HEK293 (cell line): ENCODE measurements at regions not wholly inside any gene's neighbourhood (a gene's known extent, or its start where the extent isn't known, plus 50 kb on each side); places are given as distances from the start of the nearest gene placed in this dataset.

Experiments
- CTCF ChIA-PET: fragments of 350-600 bp; formaldehyde crosslinking; extraction: SDS; loops from one replicate; lab custom pipeline; 2021; ENCODE audit warnings: antibody characterized with exemption; lab: Yijun Ruan, JAX
- POLR2A ChIA-PET: fragments of 300-600 bp; formaldehyde crosslinking; extraction: SDS; loops from one replicate; lab custom pipeline; 2020; ENCODE audit warnings: antibody characterized with exemption, inconsistent platforms; lab: Yijun Ruan, JAX
- H3K27ac ChIP-seq: fragments of 200-500 bp; sonication (Bioruptor generic); 2 replicates; pipeline ENCODE4 v1.5.1; 2014; ENCODE audit warnings: low read depth, low read length, control low read depth, inconsistent platforms; ENCODE audit errors: extremely low read depth
- H3K36me3 ChIP-seq, 2 experiments: fragments of 200-500 bp in 1 of 2; sonication (Bioruptor generic) in 1 of 2; 1 replicate in 1 of 2; 2 replicates in 1 of 2; pipeline ENCODE4 v1.5.1; 2014 to 2017; ENCODE audit warnings: inconsistent platforms in 2 of 2, low read length in 2 of 2; ENCODE audit not compliant: control insufficient read depth in 2 of 2, insufficient read depth in 1 of 2
- H3K4me1 ChIP-seq: fragments of 200-500 bp; sonication (Bioruptor generic); 2 replicates; pipeline ENCODE4 v1.5.1; 2014; ENCODE audit warnings: mild to moderate bottlenecking, low read length, inconsistent platforms; ENCODE audit not compliant: control insufficient read depth, insufficient read depth
- H3K4me3 ChIP-seq: 2 replicates; pipeline ENCODE4 v1.5.1; 2011; ENCODE audit warnings: low read depth, mild to moderate bottlenecking, control low read depth, low read length, moderate library complexity
- H3K9me3 ChIP-seq: fragments of 200-500 bp; sonication (Bioruptor generic); 2 replicates; pipeline ENCODE4 v1.5.1; 2014; ENCODE audit warnings: low read depth, low read length, inconsistent platforms; ENCODE audit not compliant: control insufficient read depth, insufficient read depth
- BCL11B ChIP-seq: fragments of 450-650 bp; formaldehyde crosslinking; IDR thresholded peaks from 2 replicates; pipeline ENCODE4 v1.5.1; 2016; ENCODE audit warnings: low read depth, missing biosample characterization, missing genetic modification characterization
- REPIN1 ChIP-seq: fragments of 450-650 bp; formaldehyde crosslinking; IDR thresholded peaks from 2 replicates; pipeline ENCODE4 v1.5.1; 2017; ENCODE audit warnings: missing biosample characterization, missing genetic modification characterization, low read depth
- SCRT1 ChIP-seq: fragments of 450-650 bp; formaldehyde crosslinking; IDR thresholded peaks from 2 replicates; pipeline ENCODE4 v1.5.1; 2016; ENCODE audit warnings: missing biosample characterization, missing genetic modification characterization, borderline replicate concordance
- ZBTB20 ChIP-seq: fragments of 450-650 bp; formaldehyde crosslinking; IDR thresholded peaks from 2 replicates; pipeline ENCODE4 v1.5.1; 2016; ENCODE audit warnings: missing biosample characterization, missing genetic modification characterization
- ZBTB8A ChIP-seq: fragments of 450-650 bp; formaldehyde crosslinking; IDR thresholded peaks from 2 replicates; pipeline ENCODE4 v1.5.1; 2016; ENCODE audit warnings: missing biosample characterization, missing genetic modification characterization
- ZFP37 ChIP-seq: fragments of 450-650 bp; formaldehyde crosslinking; IDR thresholded peaks from 2 replicates; pipeline ENCODE4 v1.5.1; 2016; ENCODE audit warnings: missing biosample characterization, missing genetic modification characterization
- ZNF132 ChIP-seq: fragments of 450-650 bp; formaldehyde crosslinking; IDR thresholded peaks from 2 replicates; pipeline ENCODE4 v1.5.1; 2017; ENCODE audit warnings: missing biosample characterization, missing genetic modification characterization, borderline replicate concordance
- ZNF175 ChIP-seq: fragments of 450-650 bp; formaldehyde crosslinking; IDR thresholded peaks from 2 replicates; pipeline ENCODE4 v1.5.1; 2016; ENCODE audit warnings: missing biosample characterization, missing genetic modification characterization
- ZNF239 ChIP-seq: fragments of 450-650 bp; formaldehyde crosslinking; IDR thresholded peaks from 2 replicates; pipeline ENCODE4 v1.5.1; 2016; ENCODE audit warnings: missing biosample characterization, missing genetic modification characterization
- ZNF423 ChIP-seq: fragments of 450-650 bp; formaldehyde crosslinking; IDR thresholded peaks from 2 replicates; pipeline ENCODE4 v1.5.1; 2016; ENCODE audit warnings: missing biosample characterization, missing genetic modification characterization
- ZNF530 ChIP-seq: fragments of 450-650 bp; formaldehyde crosslinking; IDR thresholded peaks from 2 replicates; pipeline ENCODE4 v1.5.1; 2016; ENCODE audit warnings: low read depth, missing biosample characterization, missing genetic modification characterization
- ZNF548 ChIP-seq: fragments of 450-650 bp; formaldehyde crosslinking; IDR thresholded peaks from 2 replicates; pipeline ENCODE4 v1.5.1; 2016; ENCODE audit warnings: missing biosample characterization, missing genetic modification characterization
- ZNF555 ChIP-seq: fragments of 450-650 bp; formaldehyde crosslinking; conservative IDR thresholded peaks from 2 replicates; pipeline ENCODE4 v1.5.1; 2017; ENCODE audit warnings: missing biosample characterization, mild to moderate bottlenecking, missing genetic modification characterization, inconsistent platforms
- ZNF571 ChIP-seq: fragments of 450-650 bp; formaldehyde crosslinking; IDR thresholded peaks from 2 replicates; pipeline ENCODE4 v1.5.0; 2017; ENCODE audit warnings: missing biosample characterization, missing genetic modification characterization
- ZNF626 ChIP-seq: fragments of 450-650 bp; sonication (Bioruptor Pico); formaldehyde crosslinking; IDR thresholded peaks from 2 replicates; pipeline ENCODE4 v1.5.1; 2018; ENCODE audit warnings: missing biosample characterization, missing genetic modification characterization, inconsistent platforms
- ZNF629 ChIP-seq: fragments of 450-650 bp; formaldehyde crosslinking; IDR thresholded peaks from 2 replicates; pipeline ENCODE4 v1.5.1; 2017; ENCODE audit warnings: missing biosample characterization, missing genetic modification characterization
- ZNF777 ChIP-seq: fragments of 450-650 bp; formaldehyde crosslinking; IDR thresholded peaks from 2 replicates; pipeline ENCODE4 v1.5.1; 2017; ENCODE audit warnings: missing biosample characterization, missing genetic modification characterization, borderline replicate concordance
- TF ChIP-seq, protein P1 (sequence below): fragments of 450-650 bp; formaldehyde crosslinking; IDR thresholded peaks from 2 replicates; pipeline ENCODE4 v1.5.1; 2016; ENCODE audit warnings: missing biosample characterization, missing genetic modification characterization
- TF ChIP-seq, protein P2 (sequence below): fragments of 450-650 bp; formaldehyde crosslinking; IDR thresholded peaks from 2 replicates; pipeline ENCODE4 v1.5.1; 2017; ENCODE audit warnings: missing biosample characterization, missing genetic modification characterization
- TF ChIP-seq, protein P3 (sequence below): fragments of 450-650 bp; formaldehyde crosslinking; IDR thresholded peaks from 2 replicates; pipeline ENCODE4 v1.5.1; 2016; ENCODE audit warnings: missing biosample characterization, missing genetic modification characterization

GRCh38 chr6:165109011-165109410 is 200.4 kb downstream of the C6orf118 start:
- H3K9me3 ChIP-seq = no peaks in the 10 kb centered on the region
- TF ChIP-seq ZNF175 (no peak), ZNF571 (tag by site-specific recombination) (no peak), SCRT1 (no peak), ZNF239 (tag by site-specific recombination) (no peak), ZNF626 (no peak), ZNF555 (tag by site-specific recombination) (no peak), ZNF423 (tag by site-specific recombination) (no peak), ZNF548 (tag by site-specific recombination) (no peak), ZNF530 (tag by site-specific recombination) (no peak)
- TF ChIP-seq, protein P1, sequence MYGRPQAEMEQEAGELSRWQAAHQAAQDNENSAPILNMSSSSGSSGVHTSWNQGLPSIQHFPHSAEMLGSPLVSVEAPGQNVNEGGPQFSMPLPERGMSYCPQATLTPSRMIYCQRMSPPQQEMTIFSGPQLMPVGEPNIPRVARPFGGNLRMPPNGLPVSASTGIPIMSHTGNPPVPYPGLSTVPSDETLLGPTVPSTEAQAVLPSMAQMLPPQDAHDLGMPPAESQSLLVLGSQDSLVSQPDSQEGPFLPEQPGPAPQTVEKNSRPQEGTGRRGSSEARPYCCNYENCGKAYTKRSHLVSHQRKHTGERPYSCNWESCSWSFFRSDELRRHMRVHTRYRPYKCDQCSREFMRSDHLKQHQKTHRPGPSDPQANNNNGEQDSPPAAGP (tag by site-specific recombination) = no peak
- TF ChIP-seq, protein P2, sequence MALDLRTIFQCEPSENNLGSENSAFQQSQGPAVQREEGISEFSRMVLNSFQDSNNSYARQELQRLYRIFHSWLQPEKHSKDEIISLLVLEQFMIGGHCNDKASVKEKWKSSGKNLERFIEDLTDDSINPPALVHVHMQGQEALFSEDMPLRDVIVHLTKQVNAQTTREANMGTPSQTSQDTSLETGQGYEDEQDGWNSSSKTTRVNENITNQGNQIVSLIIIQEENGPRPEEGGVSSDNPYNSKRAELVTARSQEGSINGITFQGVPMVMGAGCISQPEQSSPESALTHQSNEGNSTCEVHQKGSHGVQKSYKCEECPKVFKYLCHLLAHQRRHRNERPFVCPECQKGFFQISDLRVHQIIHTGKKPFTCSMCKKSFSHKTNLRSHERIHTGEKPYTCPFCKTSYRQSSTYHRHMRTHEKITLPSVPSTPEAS = no peak
- H3K4me3 ChIP-seq = no peak overlapping the region
- CTCF ChIA-PET = interaction anchor here (0.9 kb wide), 1 partner anchor 11 kb away, joined by 3 read pairs; no protein-coding TSS in a partner anchor
- H3K4me1 ChIP-seq = no peaks in the 10 kb centered on the region
- no peaks in the 10 kb centered on the region for H3K36me3 ChIP-seq
- POLR2A ChIA-PET = interaction anchor here (0.7 kb wide), 1 partner anchor 1660 kb away, joined by 4 read pairs; no protein-coding TSS in a partner anchor
- H3K27ac ChIP-seq = no peak overlapping the region

DNA sequence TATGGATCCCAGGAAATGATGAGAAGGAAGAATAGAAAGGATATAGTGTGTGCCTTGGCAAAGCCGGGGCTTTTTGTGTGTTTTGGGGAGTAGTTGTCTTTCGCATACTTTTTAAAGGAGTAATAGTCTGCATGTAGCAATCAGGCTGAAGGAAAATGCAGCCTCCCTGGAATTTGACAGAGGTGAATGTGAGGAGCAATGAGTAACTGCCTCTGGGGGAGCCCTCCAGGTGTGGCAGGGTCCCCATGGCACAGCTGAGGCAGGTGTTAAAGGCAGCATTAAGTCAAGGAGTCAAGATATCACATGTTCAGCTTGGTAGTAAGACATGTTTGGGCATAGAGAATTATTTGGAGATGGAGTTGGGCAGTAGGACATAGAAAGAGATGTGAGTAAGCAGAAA is 203.1 kb downstream of the C6orf118 start:
- Histone ChIP-seq H3K36me3 (no peaks in the 10 kb centered on the region), H3K4me1 (no peaks in the 10 kb centered on the region), H3K27ac (no peak overlapping the region), H3K9me3 (no peaks in the 10 kb centered on the region), H3K4me3 (no peak overlapping the region)
- ChIA-PET CTCF (interaction anchor here (0.6 kb wide), 1 partner anchor 8 kb away, joined by 3 read pairs; no protein-coding TSS in a partner anchor), POLR2A (no interaction called here)
- no peak for TF ChIP-seq ZBTB8A
- TF ChIP-seq, protein P3, sequence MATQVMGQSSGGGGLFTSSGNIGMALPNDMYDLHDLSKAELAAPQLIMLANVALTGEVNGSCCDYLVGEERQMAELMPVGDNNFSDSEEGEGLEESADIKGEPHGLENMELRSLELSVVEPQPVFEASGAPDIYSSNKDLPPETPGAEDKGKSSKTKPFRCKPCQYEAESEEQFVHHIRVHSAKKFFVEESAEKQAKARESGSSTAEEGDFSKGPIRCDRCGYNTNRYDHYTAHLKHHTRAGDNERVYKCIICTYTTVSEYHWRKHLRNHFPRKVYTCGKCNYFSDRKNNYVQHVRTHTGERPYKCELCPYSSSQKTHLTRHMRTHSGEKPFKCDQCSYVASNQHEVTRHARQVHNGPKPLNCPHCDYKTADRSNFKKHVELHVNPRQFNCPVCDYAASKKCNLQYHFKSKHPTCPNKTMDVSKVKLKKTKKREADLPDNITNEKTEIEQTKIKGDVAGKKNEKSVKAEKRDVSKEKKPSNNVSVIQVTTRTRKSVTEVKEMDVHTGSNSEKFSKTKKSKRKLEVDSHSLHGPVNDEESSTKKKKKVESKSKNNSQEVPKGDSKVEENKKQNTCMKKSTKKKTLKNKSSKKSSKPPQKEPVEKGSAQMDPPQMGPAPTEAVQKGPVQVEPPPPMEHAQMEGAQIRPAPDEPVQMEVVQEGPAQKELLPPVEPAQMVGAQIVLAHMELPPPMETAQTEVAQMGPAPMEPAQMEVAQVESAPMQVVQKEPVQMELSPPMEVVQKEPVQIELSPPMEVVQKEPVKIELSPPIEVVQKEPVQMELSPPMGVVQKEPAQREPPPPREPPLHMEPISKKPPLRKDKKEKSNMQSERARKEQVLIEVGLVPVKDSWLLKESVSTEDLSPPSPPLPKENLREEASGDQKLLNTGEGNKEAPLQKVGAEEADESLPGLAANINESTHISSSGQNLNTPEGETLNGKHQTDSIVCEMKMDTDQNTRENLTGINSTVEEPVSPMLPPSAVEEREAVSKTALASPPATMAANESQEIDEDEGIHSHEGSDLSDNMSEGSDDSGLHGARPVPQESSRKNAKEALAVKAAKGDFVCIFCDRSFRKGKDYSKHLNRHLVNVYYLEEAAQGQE = no peak
- TF ChIP-seq ZBTB20 (tag by site-specific recombination) = no peak

- Histone ChIP-seq H3K4me3 (no peak overlapping the region), H3K36me3 (no peaks in the 10 kb centered on the region)
- TF ChIP-seq REPIN1 (tag by site-specific recombination) (no peak), ZNF132 (no peak), ZNF629 (tag by site-specific recombination) (no peak), BCL11B (no peak), ZNF777 (no peak), ZFP37 (no peak)
- TF ChIP-seq, all 188 proteins: peak for 0
- Histone ChIP-seq H3K27ac (no peak overlapping the region), H3K4me1 (no peaks in the 10 kb centered on the region), H3K9me3 (no peaks in the 10 kb centered on the region)
- ChIA-PET CTCF (interaction anchor here (0.5 to 1.9 kb wide), 10 partner anchors 8 to 1682 kb away, joined by 3 to 7 read pairs (median 3); no protein-coding TSS in a partner anchor), POLR2A (no interaction called here)
Observed at GRCh38 chr6:165098165-165098564, 211.2 kb downstream of the C6orf118 start.
